GM19397 (cell line): ENCODE measurements at regions not wholly inside any gene's neighbourhood (a gene's known extent, or its start where the extent isn't known, plus 50 kb on each side); places are given as distances from the start of the nearest gene placed in this dataset.
A peak's percentile ranks its signal among the peaks of the same experiment; 100 is the strongest.

Experiments
- ATAC-seq: cut with Tn5 transposase; IDR thresholded peaks from one replicate; pipeline ENCODE4 v1.9.1; 2021; ENCODE audit warnings: mild to moderate bottlenecking, moderate library complexity; ENCODE audit not compliant: unreplicated experiment

- no peak for ATAC-seq
Measured at GRCh38 chr14:71482671-71483070, 449.6 kb upstream of the RGS6 start.

GRCh38 chr14:71483154-71483553, 449.1 kb upstream of the RGS6 start:
- ATAC-seq: no peak

- no peak for ATAC-seq
Measured at GRCh38 chr14:71485833-71486232, 446.4 kb upstream of the RGS6 start.

GRCh38 chr14:71486279-71486678, 445.9 kb upstream of the RGS6 start:
- no peak for ATAC-seq

GRCh38 chr14:71487449-71487848, 444.8 kb upstream of the RGS6 start:
- ATAC-seq: no peak

GRCh38 chr14:71487941-71488340, 444.3 kb upstream of the RGS6 start:
- ATAC-seq: no peak

DNA sequence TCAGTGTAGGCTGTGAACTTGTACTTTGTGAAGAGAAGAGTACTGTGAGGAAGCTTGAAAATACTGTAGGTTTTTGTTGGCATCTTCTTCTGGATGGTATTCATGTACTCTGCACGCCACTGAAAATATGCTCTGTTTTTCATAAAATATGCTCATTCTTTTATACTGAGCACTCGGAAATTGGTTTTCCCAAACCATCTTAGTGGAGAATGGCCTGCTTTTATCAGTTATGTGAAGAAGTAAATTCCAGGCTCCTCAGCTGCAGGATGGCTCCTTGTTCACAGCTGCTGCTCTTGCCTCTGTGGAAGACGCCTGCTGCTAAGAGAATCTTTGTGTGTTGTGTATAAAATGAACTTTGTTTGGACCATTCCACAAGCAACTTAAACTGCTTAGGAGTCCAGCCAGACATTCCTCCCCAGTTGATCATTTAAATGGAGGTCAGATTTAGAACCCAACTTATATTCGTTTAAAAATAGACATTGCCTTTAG, 443.5 kb upstream of the RGS6 start:
- ATAC-seq: no peak

DNA sequence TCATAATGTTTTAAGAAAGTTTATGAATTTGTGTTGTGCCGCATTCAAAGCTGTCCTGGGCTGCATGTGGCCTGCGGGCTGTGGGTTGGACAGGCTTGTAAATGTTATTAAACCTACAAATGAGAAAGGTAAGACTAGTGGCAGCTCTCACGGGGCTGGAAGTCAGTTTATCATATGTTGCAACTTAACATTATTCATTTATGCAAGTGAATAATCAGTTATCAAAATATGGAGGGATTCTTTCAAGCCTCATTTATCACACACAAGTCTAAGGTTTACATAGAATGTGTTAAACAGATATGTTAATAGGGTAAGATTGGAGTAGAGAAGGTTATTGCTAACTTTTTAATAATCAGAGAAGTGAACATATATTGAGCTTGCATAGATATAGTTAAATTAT, 442.5 kb upstream of the RGS6 start:
- no peak for ATAC-seq

GRCh38 chr14:71491931-71492330, 440.3 kb upstream of the RGS6 start:
- no peak for ATAC-seq

- ATAC-seq: no peak
Measured at GRCh38 chr14:71492346-71492745, 439.9 kb upstream of the RGS6 start.

- peak; percentile 78 for ATAC-seq
Measured at GRCh38 chr14:71497645-71498086, 434.6 kb upstream of the RGS6 start.

- ATAC-seq: peak; percentile 20
Measured at GRCh38 chr14:71498212-71498611, 434.0 kb upstream of the RGS6 start.

GRCh38 chr14:71499018-71499417, 433.2 kb upstream of the RGS6 start:
- no peak for ATAC-seq

- ATAC-seq: no peak
Measured at GRCh38 chr14:71507681-71508080, 424.5 kb upstream of the RGS6 start.

- no peak for ATAC-seq
Measured at GRCh38 chr14:71508901-71509300, 423.3 kb upstream of the RGS6 start.

DNA sequence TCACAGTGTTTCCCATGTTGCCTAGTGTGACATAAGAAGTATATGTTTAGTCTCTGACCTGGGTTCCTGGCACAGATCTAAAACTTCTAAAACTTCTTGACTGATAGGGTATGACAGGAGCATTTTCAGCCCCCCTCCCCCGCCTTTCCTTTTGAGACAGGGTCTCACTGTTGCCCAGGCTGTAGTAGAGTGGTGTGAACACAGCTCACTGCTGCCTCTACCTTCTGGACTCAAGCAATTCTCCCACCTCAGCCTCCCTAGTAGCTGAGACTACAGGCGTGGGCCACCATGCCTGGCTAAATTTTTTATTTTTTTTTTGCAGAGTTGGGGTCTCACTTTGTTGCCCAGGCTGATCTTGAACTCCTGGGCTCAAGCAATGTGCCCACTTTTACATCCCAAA, 421.1 kb upstream of the RGS6 start:
- no peak for ATAC-seq

- no peak for ATAC-seq
Measured at GRCh38 chr14:71514941-71515919, 417.0 kb upstream of the RGS6 start.

DNA sequence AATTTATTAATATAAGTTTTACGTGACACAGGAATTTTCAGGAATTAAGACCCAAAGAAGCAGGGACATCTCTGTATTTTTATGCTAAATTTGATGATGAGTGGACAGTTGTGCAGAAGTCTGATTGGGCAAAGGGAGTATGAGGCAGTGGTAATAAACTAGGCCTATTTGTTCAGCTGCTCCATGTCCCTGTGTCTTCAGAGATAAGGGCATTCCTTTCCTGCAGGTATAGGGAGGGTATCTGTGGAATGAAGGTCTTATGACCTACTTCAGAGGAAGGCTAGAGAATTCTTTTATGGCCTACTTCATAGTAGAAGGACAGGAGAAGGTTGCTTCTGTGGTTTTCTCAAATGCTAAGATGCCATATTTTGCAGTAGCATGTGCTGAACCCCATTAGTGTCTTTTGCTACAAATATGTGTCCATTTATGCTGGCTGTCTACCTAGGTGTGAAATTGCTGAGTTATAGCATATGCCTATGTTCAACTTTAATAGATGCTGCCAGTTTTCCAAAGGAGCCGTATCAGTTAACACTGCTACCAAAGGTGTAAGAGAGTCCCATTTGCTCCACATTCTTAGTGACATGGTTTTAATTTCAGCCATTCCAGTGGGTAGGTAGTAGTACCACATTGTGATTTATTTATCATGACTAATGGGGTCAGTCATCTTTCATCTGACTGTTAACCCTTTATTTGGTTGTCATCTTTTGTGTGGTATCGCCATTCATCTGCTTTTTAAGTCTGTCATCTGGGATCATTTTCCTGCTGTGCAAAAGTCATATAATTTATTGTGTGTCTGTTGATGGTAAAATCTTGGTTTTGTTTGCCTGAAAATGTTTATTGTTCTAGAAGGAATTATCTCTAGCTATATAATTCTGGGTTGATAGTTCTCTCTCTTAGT, 410.7 kb upstream of the RGS6 start:
- no peak for ATAC-seq

DNA sequence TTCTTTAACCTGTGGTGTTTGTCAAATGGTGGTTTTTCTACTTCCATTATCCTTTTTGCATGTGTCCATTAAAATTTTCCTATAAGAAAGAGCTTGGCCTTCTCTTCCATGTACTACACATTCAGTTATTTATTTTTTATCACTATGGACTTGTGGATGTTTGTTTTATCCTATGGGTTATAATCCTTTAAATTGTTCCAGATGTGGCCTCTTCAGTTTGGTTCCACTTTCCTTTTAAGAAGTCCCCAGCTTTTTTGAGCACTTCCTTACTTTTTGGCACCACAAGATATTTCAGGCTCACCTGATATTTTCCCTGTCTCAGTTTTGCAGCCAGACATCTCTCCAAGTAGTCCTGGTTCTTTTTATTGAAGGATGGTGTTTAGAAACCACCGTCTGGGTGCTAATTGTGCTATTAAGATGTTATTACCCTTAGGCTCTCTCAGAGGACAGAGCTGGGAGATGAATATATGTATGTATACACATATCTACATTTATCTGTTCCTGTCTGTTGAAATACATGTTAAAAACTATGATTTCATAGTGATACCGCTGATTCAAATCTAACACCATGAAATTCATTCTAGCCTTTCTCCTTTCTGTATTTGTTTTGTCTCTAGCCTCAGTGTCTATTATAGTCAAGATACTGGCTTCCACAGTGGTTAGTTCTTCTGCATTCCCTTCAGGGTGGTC, 408.5 kb upstream of the RGS6 start:
- peak; percentile 57 for ATAC-seq

DNA sequence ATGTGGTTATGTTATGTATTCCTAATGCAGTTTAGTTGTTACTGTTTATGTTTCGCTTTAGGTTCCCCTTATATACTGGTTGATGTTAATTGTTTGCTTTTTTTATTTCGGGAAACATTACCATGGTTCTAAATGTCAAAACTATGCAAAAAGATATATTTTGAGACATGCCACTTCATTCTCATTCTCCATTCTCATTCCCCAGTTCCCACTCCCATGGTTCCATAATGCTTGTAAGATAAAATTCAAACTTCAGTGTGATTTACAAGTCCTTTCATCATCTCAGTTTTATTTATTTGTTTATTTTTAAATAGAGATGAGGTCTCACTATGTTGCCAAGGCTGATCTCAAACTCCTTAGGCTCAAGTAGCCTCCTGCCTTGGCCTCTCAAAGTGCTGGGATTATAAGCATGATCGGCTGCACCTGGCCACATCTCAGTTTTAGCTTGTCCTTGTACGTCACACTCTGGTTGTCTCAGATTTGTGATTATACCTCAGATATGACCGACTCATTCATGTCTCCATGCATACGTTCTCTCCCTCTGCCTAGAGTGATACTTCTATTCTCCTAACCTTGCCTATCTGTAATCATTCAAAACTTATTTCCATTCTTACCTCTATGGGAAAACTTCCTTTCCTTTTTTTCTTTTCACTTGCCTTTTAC, 407.8 kb upstream of the RGS6 start:
- ATAC-seq: peak; percentile 45
